ENCODE measurements at regions not wholly inside any gene's neighbourhood (a gene's known extent, or its start where the extent isn't known, plus 50 kb on each side); places are given as distances from the start of the nearest gene placed in this dataset.

DNA sequence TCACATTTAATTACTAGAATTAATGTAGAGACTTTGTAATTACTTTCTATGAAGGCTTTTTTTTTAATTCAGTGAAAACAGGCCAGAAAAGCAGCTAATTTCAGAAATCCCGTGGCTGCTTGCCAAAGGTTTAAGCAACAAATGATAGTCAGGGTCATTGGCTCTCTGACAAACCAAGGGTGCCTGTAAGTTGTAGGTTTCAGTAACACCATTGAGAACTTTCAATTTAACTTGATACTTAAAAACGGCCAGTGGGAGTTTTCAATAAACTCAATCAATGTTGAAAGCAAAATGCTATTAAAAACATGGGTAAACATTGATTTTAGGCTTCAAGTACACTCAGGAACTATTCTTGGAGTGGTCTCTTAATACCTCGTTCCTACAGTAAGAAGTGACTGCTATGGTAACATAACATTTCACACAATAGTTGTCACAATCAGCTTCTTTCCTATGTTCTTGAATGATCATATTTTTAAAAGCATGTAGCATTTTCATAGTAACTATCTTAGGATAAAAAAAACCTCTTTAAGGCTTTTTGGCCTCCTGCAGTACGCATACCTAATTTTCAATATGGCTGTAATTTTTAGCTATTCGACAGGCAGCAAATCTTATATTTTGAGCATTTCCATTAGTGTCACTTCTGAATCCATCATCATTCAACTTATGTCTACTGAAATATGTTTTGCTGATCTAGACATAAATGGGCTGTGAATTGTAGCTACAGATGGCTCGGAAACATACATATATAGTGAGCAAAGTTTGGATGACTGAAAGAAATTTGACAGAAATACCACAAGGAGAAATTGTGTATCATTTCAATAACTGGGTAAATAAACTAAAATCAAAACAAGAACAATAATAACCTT is 592.1 kb upstream of the GBE1 start (continued):
- TF ChIP-seq, protein P1, sequence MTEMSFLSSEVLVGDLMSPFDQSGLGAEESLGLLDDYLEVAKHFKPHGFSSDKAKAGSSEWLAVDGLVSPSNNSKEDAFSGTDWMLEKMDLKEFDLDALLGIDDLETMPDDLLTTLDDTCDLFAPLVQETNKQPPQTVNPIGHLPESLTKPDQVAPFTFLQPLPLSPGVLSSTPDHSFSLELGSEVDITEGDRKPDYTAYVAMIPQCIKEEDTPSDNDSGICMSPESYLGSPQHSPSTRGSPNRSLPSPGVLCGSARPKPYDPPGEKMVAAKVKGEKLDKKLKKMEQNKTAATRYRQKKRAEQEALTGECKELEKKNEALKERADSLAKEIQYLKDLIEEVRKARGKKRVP (CRISPR knock-in tag; IDR thresholded peaks at IDR 0.05): no peak

DNA sequence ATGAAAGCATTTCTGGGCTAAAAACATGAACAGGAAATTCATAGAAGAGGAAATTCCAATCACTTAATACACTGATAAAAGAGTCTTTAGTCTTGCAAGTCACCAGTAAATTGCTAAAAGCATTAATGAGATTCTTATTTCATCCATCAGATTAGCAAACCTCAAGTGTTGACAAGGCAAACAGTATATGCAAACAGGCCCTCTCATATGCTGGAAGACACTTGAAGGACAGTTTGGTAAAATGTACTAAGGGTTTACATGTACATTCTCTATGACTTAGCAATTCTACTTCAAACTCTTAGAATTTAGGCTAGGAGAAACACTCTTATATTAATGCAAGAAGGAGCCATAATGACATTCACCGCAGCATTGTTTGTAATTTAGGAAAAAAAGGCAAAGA is 586.1 kb upstream of the GBE1 start:
- Histone ChIP-seq H3K9me1 (ENCODE audit: control insufficient read depth, insufficient read depth, low read length) (no peaks in the 10 kb centered on the region), H3K9me3 (replicated peaks; ENCODE audit: control insufficient read depth, insufficient read depth, low read depth, low read length) (no peaks in the 10 kb centered on the region), H4K20me1 (replicated peaks; ENCODE audit: control insufficient read depth, insufficient read depth, low read length) (no peaks in the 10 kb centered on the region), H3K79me2 (ENCODE audit: control insufficient read depth, insufficient read depth, low read length) (no peaks in the 10 kb centered on the region), H3K4me3 (no peak overlapping the region), H2AFZ (ENCODE audit: low read depth, low read length) (no peak overlapping the region), H3K9ac (ENCODE audit: insufficient read depth in 1 of 2, low read depth in 2 of 2, low read length in 2 of 2) (no peak overlapping the region), H3K27ac (ENCODE audit: extremely low read depth, low read depth, low read length) (no peak overlapping the region), H3K4me1 (replicated peaks in 1 of 2; ENCODE audit: control insufficient read depth in 2 of 2, insufficient read depth in 2 of 2, low read length in 2 of 2) (no peaks in the 10 kb centered on the region), H3K4me2 (ENCODE audit: insufficient read depth, low read length) (no peak overlapping the region), H3K36me3 (ENCODE audit: control insufficient read depth, insufficient read depth, low read length) (no peaks in the 10 kb centered on the region), H3K27me3 (ENCODE audit: control insufficient read depth in 2 of 2, insufficient read depth in 2 of 2, low read length in 2 of 2) (no peaks in the 10 kb centered on the region)
- DNase-seq (ENCODE audit: extremely low read depth in 1 of 4, low spot score in 3 of 4): no peak
- CTCF ChIA-PET (ENCODE audit: low intra/inter-chr PET ratio): no interaction called here
- in situ Hi-C loops (cut with MboI) (no loop called here), intact Hi-C loops (cut with micrococcal nuclease) (no loop called here)
- 0% methylated on average over 1 of the region's 1 CpG for WGBS (ENCODE audit: insufficient coverage, low coverage, missing lambda C conversion rate)
- no TSS peak for BruUV-seq (replicated peaks)
- no peak for FAIRE-seq
- ATAC-seq: no peak
- POLR2A ChIA-PET: no interaction called here
- TF ChIP-seq, protein P2, sequence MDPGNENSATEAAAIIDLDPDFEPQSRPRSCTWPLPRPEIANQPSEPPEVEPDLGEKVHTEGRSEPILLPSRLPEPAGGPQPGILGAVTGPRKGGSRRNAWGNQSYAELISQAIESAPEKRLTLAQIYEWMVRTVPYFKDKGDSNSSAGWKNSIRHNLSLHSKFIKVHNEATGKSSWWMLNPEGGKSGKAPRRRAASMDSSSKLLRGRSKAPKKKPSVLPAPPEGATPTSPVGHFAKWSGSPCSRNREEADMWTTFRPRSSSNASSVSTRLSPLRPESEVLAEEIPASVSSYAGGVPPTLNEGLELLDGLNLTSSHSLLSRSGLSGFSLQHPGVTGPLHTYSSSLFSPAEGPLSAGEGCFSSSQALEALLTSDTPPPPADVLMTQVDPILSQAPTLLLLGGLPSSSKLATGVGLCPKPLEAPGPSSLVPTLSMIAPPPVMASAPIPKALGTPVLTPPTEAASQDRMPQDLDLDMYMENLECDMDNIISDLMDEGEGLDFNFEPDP (CRISPR knock-in tag; IDR thresholded peaks at IDR 0.05): no peak
- TF ChIP-seq, protein P3, sequence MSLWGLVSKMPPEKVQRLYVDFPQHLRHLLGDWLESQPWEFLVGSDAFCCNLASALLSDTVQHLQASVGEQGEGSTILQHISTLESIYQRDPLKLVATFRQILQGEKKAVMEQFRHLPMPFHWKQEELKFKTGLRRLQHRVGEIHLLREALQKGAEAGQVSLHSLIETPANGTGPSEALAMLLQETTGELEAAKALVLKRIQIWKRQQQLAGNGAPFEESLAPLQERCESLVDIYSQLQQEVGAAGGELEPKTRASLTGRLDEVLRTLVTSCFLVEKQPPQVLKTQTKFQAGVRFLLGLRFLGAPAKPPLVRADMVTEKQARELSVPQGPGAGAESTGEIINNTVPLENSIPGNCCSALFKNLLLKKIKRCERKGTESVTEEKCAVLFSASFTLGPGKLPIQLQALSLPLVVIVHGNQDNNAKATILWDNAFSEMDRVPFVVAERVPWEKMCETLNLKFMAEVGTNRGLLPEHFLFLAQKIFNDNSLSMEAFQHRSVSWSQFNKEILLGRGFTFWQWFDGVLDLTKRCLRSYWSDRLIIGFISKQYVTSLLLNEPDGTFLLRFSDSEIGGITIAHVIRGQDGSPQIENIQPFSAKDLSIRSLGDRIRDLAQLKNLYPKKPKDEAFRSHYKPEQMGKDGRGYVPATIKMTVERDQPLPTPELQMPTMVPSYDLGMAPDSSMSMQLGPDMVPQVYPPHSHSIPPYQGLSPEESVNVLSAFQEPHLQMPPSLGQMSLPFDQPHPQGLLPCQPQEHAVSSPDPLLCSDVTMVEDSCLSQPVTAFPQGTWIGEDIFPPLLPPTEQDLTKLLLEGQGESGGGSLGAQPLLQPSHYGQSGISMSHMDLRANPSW (CRISPR knock-in tag; IDR thresholded peaks at IDR 0.05): no peak
- no peak for TF ChIP-seq PHB (CRISPR knock-in tag; IDR thresholded peaks at IDR 0.05)
- no peak for TF ChIP-seq ZNF444 (CRISPR knock-in tag; IDR thresholded peaks at IDR 0.05)
- TF ChIP-seq U2AF1 (optimal IDR thresholded peaks at IDR 0.05; ENCODE audit: low read depth, low read length): no peak
- TF ChIP-seq ZC3H8 (IDR thresholded peaks at IDR 0.05): no peak
- TF ChIP-seq ILF3 (IDR thresholded peaks at IDR 0.05; ENCODE audit: borderline replicate concordance): no peak
- TF ChIP-seq, protein P4, sequence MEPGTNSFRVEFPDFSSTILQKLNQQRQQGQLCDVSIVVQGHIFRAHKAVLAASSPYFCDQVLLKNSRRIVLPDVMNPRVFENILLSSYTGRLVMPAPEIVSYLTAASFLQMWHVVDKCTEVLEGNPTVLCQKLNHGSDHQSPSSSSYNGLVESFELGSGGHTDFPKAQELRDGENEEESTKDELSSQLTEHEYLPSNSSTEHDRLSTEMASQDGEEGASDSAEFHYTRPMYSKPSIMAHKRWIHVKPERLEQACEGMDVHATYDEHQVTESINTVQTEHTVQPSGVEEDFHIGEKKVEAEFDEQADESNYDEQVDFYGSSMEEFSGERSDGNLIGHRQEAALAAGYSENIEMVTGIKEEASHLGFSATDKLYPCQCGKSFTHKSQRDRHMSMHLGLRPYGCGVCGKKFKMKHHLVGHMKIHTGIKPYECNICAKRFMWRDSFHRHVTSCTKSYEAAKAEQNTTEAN (CRISPR knock-in tag; IDR thresholded peaks at IDR 0.05): no peak
- TF ChIP-seq ATF1 (CRISPR knock-in tag; IDR thresholded peaks at IDR 0.05): no peak
- TF ChIP-seq ATF1 (tag; IDR thresholded peaks at IDR 0.05): no peak
- no peak for TF ChIP-seq GABPA (tag; conservative IDR thresholded peaks at IDR 0.05; ENCODE audit: low read depth)
- no peak for TF ChIP-seq ZNF77 (CRISPR knock-in tag; IDR thresholded peaks at IDR 0.05)
- TF ChIP-seq, protein P5, sequence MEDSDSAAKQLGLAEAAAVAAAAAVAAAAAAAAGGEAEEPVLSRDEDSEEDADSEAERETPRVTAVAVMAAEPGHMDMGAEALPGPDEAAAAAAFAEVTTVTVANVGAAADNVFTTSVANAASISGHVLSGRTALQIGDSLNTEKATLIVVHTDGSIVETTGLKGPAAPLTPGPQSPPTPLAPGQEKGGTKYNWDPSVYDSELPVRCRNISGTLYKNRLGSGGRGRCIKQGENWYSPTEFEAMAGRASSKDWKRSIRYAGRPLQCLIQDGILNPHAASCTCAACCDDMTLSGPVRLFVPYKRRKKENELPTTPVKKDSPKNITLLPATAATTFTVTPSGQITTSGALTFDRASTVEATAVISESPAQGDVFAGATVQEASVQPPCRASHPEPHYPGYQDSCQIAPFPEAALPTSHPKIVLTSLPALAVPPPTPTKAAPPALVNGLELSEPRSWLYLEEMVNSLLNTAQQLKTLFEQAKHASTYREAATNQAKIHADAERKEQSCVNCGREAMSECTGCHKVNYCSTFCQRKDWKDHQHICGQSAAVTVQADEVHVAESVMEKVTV (CRISPR knock-in tag; IDR thresholded peaks at IDR 0.05): no peak
